ENCODE measurements at regions not wholly inside any gene's neighbourhood (a gene's known extent, or its start where the extent isn't known, plus 50 kb on each side); places are given as distances from the start of the nearest gene placed in this dataset.
"Not testable (repeated sequence)": the region's sequence is repeated elsewhere in the genome, so short reads cannot be mapped to it uniquely, and the experiment has no call there.

DNA sequence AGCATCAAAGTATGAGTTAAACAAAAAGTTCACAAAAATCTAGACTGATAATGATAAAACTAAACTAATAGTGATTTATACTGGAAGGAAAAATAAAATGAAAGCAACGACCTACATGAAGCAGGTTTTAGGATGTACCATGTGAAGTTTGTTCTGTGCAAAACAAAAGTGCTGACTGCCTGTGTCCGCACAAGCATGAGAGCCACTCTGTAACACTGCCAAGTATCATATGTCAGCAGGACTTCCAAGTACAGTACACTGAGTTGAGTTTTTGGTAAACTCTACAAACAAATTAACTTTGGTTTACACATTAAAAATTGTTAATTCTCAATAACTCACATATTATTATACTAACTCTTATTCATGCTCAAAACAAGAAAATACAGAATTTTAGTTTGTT is 459.0 kb downstream of the PDGFC start:
- no peaks in the 10 kb centered on the region for H3K36me3 ChIP-seq (ENCODE audit: control insufficient read depth, insufficient read depth, low read length)
- WGBS (ENCODE audit: insufficient coverage) = 17% methylated on average over 2 of the region's 2 CpGs
- no peaks in the 10 kb centered on the region for H3K4me1 ChIP-seq (ENCODE audit: control insufficient read depth, insufficient read depth, low read length)
- no peak overlapping the region for H3K4me3 ChIP-seq (ENCODE audit: low read length)
- DNase-seq = peak; percentile 79
- H3K27me3 ChIP-seq (ENCODE audit: control insufficient read depth, insufficient read depth, low read length) = no peaks in the 10 kb centered on the region
- no peaks in the 10 kb centered on the region for H3K9me3 ChIP-seq (replicated peaks; ENCODE audit: control insufficient read depth, low read depth, low read length)
- H3K27ac ChIP-seq (ENCODE audit: low read length) = no peak overlapping the region

DNA sequence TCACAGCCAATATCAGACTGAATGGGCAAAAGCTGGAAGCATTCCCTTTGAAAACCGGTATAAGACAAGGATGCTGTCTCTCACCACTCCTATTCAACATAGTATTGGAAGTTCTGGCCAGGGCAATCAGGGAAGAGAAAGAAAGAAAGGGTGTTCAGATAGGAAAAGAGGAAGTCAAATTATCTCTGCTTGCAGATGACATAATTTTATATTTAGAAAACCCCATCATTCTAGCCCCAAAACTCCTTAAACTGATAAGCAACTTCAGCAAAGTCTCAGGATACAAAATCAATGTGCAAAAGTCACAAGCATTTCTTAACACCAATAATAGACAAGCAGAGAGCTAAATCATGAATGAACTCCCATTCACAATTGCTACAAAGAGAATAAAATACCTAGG is 461.7 kb downstream of the PDGFC start:
- not testable (repeated sequence) for H3K9me3 ChIP-seq (replicated peaks; ENCODE audit: control insufficient read depth, low read depth, low read length); H3K27me3 ChIP-seq (ENCODE audit: control insufficient read depth, insufficient read depth, low read length); H3K4me3 ChIP-seq (ENCODE audit: low read length); DNase-seq; H3K36me3 ChIP-seq (ENCODE audit: control insufficient read depth, insufficient read depth, low read length); H3K27ac ChIP-seq (ENCODE audit: low read length); H3K4me1 ChIP-seq (ENCODE audit: control insufficient read depth, insufficient read depth, low read length)
- no CpG with 5 or more reads among the region's 1 CpG for WGBS (ENCODE audit: insufficient coverage)

DNA sequence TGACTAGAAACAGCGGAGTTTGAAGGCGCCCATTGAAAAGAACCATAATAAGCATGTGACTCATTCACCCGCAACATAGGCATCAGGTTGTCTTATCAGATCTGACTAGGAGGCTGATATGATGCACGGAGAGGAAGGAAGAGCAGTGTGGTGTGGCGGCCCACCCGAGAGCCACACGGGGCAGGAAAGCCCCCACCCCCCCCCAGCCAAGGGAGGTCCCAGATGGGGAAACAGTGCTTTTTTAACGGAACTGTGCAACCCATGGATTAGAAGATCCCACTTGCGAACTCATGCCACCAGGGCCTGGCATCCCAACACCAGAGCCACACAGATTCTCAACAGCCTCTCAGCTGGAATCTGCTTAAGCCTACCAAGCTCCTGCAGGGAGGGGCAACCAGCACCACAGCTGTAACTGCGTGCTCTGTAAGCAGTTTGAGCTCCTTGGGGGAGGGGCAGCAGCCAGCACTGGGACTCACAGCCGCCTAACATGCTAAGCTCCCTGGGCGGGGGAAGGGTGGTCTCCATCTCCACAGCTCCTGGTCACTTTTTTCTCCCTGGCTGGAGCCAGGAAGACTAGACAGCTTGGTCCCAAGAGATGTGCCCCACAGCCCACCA is 466.2 kb downstream of the PDGFC start:
- no peaks in the 10 kb centered on the region for H3K4me1 ChIP-seq (ENCODE audit: control insufficient read depth, insufficient read depth, low read length)
- peak; percentile 13 for DNase-seq
- no peaks in the 10 kb centered on the region for H3K27me3 ChIP-seq (ENCODE audit: control insufficient read depth, insufficient read depth, low read length)
- H3K27ac ChIP-seq (ENCODE audit: low read length) = no peak overlapping the region
- WGBS (ENCODE audit: insufficient coverage) = 74% methylated on average over 8 of the region's 12 CpGs
- H3K9me3 ChIP-seq (replicated peaks; ENCODE audit: control insufficient read depth, low read depth, low read length) = no peaks in the 10 kb centered on the region
- H3K4me3 ChIP-seq (ENCODE audit: low read length) = no peak overlapping the region
- H3K36me3 ChIP-seq (ENCODE audit: control insufficient read depth, insufficient read depth, low read length) = no peaks in the 10 kb centered on the region

DNA sequence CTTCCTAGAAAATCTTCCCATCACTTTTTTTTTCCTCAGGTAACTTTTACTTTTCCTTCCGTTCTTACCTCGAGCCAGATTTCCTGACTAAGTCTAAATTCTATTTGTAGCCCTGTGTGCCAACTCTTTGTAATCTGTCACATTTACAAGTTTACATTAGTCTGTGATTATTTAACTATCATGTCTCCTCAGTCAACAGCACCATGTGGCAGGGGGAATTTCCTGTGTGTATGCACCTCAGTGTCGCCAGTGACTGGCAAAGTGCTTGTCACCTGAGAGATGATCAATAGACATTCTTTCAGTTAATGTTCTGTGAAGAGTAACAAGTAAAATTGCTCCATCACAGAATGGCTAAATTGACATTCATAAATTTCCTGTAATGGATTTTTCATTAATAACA is 468.5 kb downstream of the PDGFC start:
- no CpG with 5 or more reads among the region's 3 CpGs for WGBS (ENCODE audit: insufficient coverage)
- Histone ChIP-seq H3K27me3 (ENCODE audit: control insufficient read depth, insufficient read depth, low read length) (no peaks in the 10 kb centered on the region), H3K4me1 (ENCODE audit: control insufficient read depth, insufficient read depth, low read length) (no peaks in the 10 kb centered on the region), H3K27ac (ENCODE audit: low read length) (no peak overlapping the region), H3K36me3 (ENCODE audit: control insufficient read depth, insufficient read depth, low read length) (no peaks in the 10 kb centered on the region), H3K9me3 (replicated peaks; ENCODE audit: control insufficient read depth, low read depth, low read length) (no peaks in the 10 kb centered on the region), H3K4me3 (ENCODE audit: low read length) (no peak overlapping the region)
- no peak for DNase-seq

DNA sequence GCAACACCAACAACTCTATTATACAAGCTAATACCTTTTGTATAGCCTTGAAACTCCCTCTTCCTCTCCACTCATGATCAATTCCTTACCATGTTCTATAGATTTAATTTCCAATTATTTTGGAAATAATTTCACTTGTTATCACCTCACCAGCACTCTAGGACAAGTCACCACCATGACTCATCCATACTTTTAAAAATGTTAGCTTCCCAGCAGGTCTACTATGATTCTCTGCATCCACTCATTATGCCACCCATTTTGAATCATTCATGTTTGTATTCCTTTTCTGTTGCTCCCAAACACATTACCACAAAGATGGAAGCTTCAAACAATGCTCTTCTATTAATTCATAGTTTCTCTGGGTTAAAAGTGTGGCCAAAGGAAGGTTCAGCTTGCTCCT is 469.6 kb downstream of the PDGFC start:
- no peak for DNase-seq
- no peaks in the 10 kb centered on the region for H3K36me3 ChIP-seq (ENCODE audit: control insufficient read depth, insufficient read depth, low read length)
- no peak overlapping the region for H3K27ac ChIP-seq (ENCODE audit: low read length)

DNA sequence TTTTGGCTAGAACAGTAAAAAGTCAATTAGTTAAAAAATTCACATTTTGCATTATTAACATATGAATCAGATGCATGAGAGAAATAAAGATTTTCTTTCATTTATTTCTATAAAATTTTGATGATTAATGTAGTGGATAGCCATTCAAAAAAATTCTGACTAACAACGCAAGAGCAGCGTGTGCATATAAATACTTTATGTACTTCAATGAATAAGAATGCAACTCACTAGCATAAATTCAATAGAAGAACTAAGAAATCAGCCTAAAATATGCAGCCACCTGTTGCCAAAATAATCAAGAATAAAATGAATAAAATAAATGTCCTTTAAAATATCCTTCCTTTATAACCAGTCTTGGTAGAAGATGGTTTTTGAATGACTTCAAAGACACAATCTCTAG is 471.9 kb downstream of the PDGFC start:
- H3K27me3 ChIP-seq (ENCODE audit: control insufficient read depth, insufficient read depth, low read length) = no peaks in the 10 kb centered on the region
- no peak for DNase-seq
- H3K4me1 ChIP-seq (ENCODE audit: control insufficient read depth, insufficient read depth, low read length) = no peaks in the 10 kb centered on the region
- WGBS (ENCODE audit: insufficient coverage) = no CpG with 5 or more reads among the region's 2 CpGs
- no peaks in the 10 kb centered on the region for H3K9me3 ChIP-seq (replicated peaks; ENCODE audit: control insufficient read depth, low read depth, low read length)
- no peaks in the 10 kb centered on the region for H3K36me3 ChIP-seq (ENCODE audit: control insufficient read depth, insufficient read depth, low read length)
- H3K4me3 ChIP-seq (ENCODE audit: low read length) = no peak overlapping the region
- H3K27ac ChIP-seq (ENCODE audit: low read length) = no peak overlapping the region

More for the DNA sequence above, 469.6 kb downstream of the PDGFC start:
- Histone ChIP-seq H3K4me1 (ENCODE audit: control insufficient read depth, insufficient read depth, low read length) (no peaks in the 10 kb centered on the region), H3K4me3 (ENCODE audit: low read length) (no peak overlapping the region), H3K9me3 (replicated peaks; ENCODE audit: control insufficient read depth, low read depth, low read length) (no peaks in the 10 kb centered on the region), H3K27me3 (ENCODE audit: control insufficient read depth, insufficient read depth, low read length) (no peaks in the 10 kb centered on the region)

DNA sequence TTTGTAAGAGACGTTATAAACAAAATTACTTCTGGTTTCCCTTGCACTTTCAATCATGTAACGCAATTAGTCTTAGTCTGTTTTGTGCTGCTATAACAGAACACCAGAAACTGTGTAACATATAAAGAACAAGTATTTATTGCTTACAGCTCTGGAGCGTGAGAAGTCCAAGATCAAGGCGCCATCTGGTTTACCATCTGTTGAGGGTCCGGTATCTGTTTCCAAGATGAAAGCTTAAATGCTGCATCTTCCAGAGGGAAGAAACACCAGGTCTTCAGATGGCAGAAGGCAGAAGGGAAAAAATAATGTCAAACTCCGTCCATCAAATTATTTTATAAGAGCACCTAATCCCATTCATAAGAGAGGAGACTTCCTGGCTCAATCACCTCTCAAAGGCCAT is 474.1 kb downstream of the PDGFC start:
- Histone ChIP-seq H3K4me1 (ENCODE audit: control insufficient read depth, insufficient read depth, low read length) (no peaks in the 10 kb centered on the region), H3K4me3 (ENCODE audit: low read length) (no peak overlapping the region), H3K36me3 (ENCODE audit: control insufficient read depth, insufficient read depth, low read length) (no peaks in the 10 kb centered on the region), H3K27ac (ENCODE audit: low read length) (no peak overlapping the region), H3K9me3 (replicated peaks; ENCODE audit: control insufficient read depth, low read depth, low read length) (no peaks in the 10 kb centered on the region), H3K27me3 (ENCODE audit: control insufficient read depth, insufficient read depth, low read length) (no peaks in the 10 kb centered on the region)
- WGBS (ENCODE audit: insufficient coverage) = no CpG with 5 or more reads among the region's 6 CpGs
- DNase-seq = peak; percentile 9

DNA sequence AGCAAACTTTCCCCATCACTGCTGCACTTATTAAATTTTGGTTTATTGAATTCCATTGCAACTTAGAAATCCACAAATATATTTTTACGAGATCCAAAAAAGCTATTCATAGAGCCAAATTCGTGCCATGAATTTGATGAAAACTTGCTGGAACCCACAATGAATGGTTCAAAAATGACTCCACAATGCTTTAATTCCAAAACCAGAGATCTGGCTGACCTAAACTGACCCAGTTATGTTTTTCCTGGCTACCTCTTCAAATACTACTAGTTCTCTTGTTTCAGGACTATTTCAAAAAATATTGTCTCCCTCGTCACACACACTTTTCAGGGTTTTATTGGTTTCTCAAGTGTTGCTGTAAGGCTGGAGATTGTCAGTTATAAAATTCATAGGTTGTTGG is 474.8 kb downstream of the PDGFC start:
- no peaks in the 10 kb centered on the region for H3K4me1 ChIP-seq (ENCODE audit: control insufficient read depth, insufficient read depth, low read length)
- H3K27ac ChIP-seq (ENCODE audit: low read length) = no peak overlapping the region
- no peak overlapping the region for H3K4me3 ChIP-seq (ENCODE audit: low read length)
- 80% methylated on average over 1 of the region's 3 CpGs for WGBS (ENCODE audit: insufficient coverage)
- H3K27me3 ChIP-seq (ENCODE audit: control insufficient read depth, insufficient read depth, low read length) = no peaks in the 10 kb centered on the region
- DNase-seq = peak; percentile 32
- H3K36me3 ChIP-seq (ENCODE audit: control insufficient read depth, insufficient read depth, low read length) = no peaks in the 10 kb centered on the region
- H3K9me3 ChIP-seq (replicated peaks; ENCODE audit: control insufficient read depth, low read depth, low read length) = no peaks in the 10 kb centered on the region

DNA sequence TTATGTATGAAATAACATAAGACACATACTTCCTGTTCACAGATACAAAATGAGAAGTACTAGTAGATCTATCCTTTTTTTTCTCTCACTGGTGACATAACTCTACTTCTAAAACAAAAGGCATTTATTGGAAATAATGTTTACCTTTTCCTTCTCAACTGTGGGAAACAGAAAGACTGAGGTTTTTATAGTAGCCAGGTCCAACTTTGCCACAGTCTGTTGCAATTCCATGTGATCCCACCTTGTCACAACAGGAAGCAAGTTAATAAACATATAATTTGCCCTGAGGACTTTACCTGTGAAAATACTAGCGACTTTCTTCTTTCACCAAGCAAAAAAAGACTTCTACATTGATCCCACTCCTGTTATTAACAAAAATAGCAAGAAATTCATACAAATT is 475.8 kb downstream of the PDGFC start:
- no peak overlapping the region for H3K4me3 ChIP-seq (ENCODE audit: low read length)
- H3K4me1 ChIP-seq (ENCODE audit: control insufficient read depth, insufficient read depth, low read length) = no peaks in the 10 kb centered on the region
- H3K36me3 ChIP-seq (ENCODE audit: control insufficient read depth, insufficient read depth, low read length) = no peaks in the 10 kb centered on the region
- H3K9me3 ChIP-seq (replicated peaks; ENCODE audit: control insufficient read depth, low read depth, low read length) = no peaks in the 10 kb centered on the region
- no CpG with 5 or more reads among the region's 1 CpG for WGBS (ENCODE audit: insufficient coverage)
- no peaks in the 10 kb centered on the region for H3K27me3 ChIP-seq (ENCODE audit: control insufficient read depth, insufficient read depth, low read length)
- no peak overlapping the region for H3K27ac ChIP-seq (ENCODE audit: low read length)
- DNase-seq = no peak

DNA sequence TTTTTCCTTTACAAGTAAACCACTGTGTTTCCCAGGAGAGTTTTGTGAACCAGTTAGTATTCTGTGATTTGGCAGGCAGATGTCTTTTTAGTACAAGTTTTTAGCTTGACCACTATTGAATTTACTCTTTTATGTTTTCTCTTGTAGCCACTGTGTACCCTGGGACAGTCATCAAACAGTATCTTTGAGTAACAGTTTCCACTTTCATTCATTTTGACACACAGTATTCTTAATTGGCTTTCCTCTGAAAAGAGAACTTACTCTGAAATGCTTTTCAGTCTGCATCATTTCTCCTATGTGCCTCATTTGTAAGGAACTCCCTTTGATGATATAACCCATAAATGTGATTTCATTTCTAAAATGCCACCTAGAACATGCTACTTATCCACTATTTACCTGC is 476.5 kb downstream of the PDGFC start:
- H3K27ac ChIP-seq (ENCODE audit: low read length) = no peak overlapping the region
- H3K4me3 ChIP-seq (ENCODE audit: low read length) = no peak overlapping the region
- H3K27me3 ChIP-seq (ENCODE audit: control insufficient read depth, insufficient read depth, low read length) = no peaks in the 10 kb centered on the region
- no peaks in the 10 kb centered on the region for H3K36me3 ChIP-seq (ENCODE audit: control insufficient read depth, insufficient read depth, low read length)
- DNase-seq = no peak
- H3K9me3 ChIP-seq (replicated peaks; ENCODE audit: control insufficient read depth, low read depth, low read length) = no peaks in the 10 kb centered on the region
- H3K4me1 ChIP-seq (ENCODE audit: control insufficient read depth, insufficient read depth, low read length) = no peaks in the 10 kb centered on the region

DNA sequence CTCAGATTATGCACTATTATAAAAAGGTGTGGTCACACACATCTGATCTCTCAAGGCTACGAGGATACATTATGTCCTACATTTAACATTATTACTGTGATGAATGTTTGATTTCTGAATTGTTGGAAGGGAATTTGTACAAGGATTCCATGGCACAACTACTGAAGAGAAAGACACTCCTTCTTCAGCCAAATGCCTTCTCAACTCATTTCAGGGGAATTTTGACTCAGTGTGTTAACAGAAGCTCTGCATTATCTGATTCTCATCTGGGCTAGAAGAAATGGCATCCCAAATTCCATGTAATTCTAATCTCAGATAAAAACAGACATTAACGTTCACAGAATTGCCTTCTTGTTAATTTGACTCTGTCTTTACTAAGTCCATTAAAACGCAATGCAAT is 477.7 kb downstream of the PDGFC start:
- H3K9me3 ChIP-seq (replicated peaks; ENCODE audit: control insufficient read depth, low read depth, low read length) = no peaks in the 10 kb centered on the region
- no peak for DNase-seq
- H3K27me3 ChIP-seq (ENCODE audit: control insufficient read depth, insufficient read depth, low read length) = no peaks in the 10 kb centered on the region
- H3K4me3 ChIP-seq (ENCODE audit: low read length) = no peak overlapping the region
- H3K4me1 ChIP-seq (ENCODE audit: control insufficient read depth, insufficient read depth, low read length) = no peaks in the 10 kb centered on the region
- no peak overlapping the region for H3K27ac ChIP-seq (ENCODE audit: low read length)
- 69% methylated on average over 2 of the region's 3 CpGs for WGBS (ENCODE audit: insufficient coverage)
- no peaks in the 10 kb centered on the region for H3K36me3 ChIP-seq (ENCODE audit: control insufficient read depth, insufficient read depth, low read length)

Measured in muscle of leg (tissue), 3 donors.